GM12891 (cell line): ENCODE measurements at regions not wholly inside any gene's neighbourhood (a gene's known extent, or its start where the extent isn't known, plus 50 kb on each side); places are given as distances from the start of the nearest gene placed in this dataset.

Experiments used
- PAX5 ChIP-seq: IDR thresholded peaks from 2 replicates; pipeline ENCODE4 v1.6.1; 2011; ENCODE audit warnings: low read length, moderate library complexity, mild to moderate bottlenecking; ENCODE audit not compliant: insufficient read depth, severe bottlenecking
- POLR2A ChIP-seq: IDR thresholded peaks from 2 replicates; pipeline ENCODE4 v1.6.1; 2011; ENCODE audit warnings: low read depth, low read length, control low read depth
- POLR2AphosphoS5 ChIP-seq: IDR thresholded peaks from 2 replicates; pipeline ENCODE4 v1.6.1; 2011; ENCODE audit warnings: low read depth, low read length, control low read depth
- SPI1 ChIP-seq: IDR thresholded peaks from 2 replicates; pipeline ENCODE4 v1.6.1; 2011; ENCODE audit warnings: low read depth, low read length, control low read depth
- TAF1 ChIP-seq: IDR thresholded peaks from 2 replicates; pipeline ENCODE4 v1.6.1; 2011; ENCODE audit warnings: low read depth, low read length, control low read depth

DNA sequence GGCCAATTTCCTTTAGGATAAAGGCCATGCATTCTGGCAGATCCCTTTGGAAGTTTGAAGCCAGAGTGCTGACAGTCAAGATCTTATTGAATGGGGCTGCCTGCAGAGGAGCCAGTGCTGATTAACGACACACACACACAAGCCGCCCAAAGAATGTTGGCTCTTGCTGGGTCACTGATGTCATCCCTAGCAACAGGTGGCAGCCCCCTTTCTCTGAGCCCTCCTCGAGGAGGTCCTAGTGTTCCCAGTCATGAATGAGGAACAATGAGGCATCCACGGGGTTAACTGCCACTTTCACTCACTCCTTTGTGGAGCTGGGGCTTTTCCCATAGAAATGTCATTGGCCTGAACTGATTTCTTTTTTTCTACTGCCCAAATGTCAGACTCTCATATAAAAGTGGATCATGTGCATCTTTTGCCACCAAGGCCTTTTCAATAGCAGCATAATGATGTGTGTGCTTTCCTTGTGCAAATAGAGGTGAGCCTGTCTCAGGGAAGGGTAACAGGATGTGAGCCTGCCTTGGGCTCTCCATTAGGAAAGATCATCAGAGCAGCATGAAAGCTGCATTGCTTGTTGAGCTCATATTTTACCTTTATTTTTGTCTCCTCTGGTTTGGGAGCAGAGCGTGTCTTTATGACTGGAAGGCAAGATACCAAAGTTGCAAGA lies 301.8 kb upstream of the MTNR1B start:
- TF ChIP-seq POLR2A: no peak
- no peak for TF ChIP-seq TAF1
- TF ChIP-seq POLR2AphosphoS5: no peak
- TF ChIP-seq SPI1: no peak
- TF ChIP-seq PAX5: no peak
